GM13977 (cell line): ENCODE measurements at regions not wholly inside any gene's neighbourhood (a gene's known extent, or its start where the extent isn't known, plus 50 kb on each side); places are given as distances from the start of the nearest gene placed in this dataset.

ENCODE experiments used
- DNase-seq: peaks from one replicate; pipeline ENCODE4 v3.0.0; 2012; ENCODE audit warnings: low spot score
- CTCF ChIP-seq: IDR thresholded peaks from 2 replicates; pipeline ENCODE4 v1.5.1; 2012; ENCODE audit warnings: mild to moderate bottlenecking, control low read depth; ENCODE audit not compliant: insufficient read depth; ENCODE audit errors: extremely low read depth, missing control alignments
- in situ Hi-C: fragments of 300-500 bp; cut with MboI; formaldehyde crosslinking; loops from one replicate; pipeline ENCODE4 v1.12.0; 2022; ENCODE audit warnings: low sequenced_read_pairs, low pct_unique_long_range_greater_than_20kb, mixed read lengths, inconsistent platforms; ENCODE audit not compliant: unreplicated experiment

DNA sequence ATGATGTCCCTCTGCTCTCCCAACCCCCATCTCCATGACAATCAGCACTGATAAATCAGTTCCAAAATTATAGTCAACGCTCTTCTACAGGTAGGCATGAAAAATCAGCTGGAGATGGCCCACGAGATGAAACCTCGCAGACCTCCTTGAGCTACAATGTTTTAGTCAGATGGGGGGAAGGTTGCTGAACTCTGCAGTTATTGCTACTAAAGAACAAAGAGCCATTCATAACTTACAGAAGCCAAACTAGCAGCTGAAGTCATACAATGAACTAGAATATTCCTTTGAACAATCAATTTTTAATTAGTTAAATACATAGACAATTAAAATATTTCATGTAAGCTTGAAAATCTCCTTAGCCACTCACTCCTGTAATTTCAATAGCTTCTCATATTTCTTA is 179.2 kb downstream of the NHLRC3 start:
- no peak for TF ChIP-seq CTCF
- no peak for DNase-seq
- in situ Hi-C loops: no loop called here

DNA sequence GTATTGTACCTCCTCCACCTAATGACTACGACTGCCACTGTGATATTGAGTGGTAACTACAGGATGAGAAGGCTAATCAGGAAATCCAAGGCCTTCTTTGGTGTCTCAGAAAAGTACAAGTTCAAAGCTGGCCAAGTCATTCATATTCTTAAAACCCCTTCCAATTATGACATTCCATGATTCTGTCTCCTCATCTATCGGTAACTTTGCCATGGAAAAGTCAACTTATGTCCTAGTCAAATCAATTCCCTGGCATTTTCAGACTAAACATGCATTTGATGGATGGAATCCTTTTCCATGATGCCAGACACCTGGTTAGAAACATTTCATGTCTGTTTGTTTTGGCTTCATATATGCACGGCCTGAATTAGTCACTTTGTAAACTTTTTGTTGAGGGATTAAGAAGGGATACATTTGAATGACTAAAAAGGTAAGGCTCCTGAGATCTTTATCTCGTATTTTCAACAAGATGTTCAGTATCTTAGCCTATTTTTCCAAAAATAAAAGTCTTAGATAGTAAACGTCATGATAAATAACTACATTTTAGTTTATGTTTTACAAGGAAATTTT is 186.5 kb downstream of the NHLRC3 start:
- in situ Hi-C loops: no loop called here
- TF ChIP-seq CTCF: no peak
- DNase-seq: no peak

- TF ChIP-seq CTCF: no peak
- DNase-seq: no peak
- in situ Hi-C loops: no loop called here
These were observed 187.6 kb downstream of the NHLRC3 start for GRCh38 chr13:39225860-39226259.

DNA sequence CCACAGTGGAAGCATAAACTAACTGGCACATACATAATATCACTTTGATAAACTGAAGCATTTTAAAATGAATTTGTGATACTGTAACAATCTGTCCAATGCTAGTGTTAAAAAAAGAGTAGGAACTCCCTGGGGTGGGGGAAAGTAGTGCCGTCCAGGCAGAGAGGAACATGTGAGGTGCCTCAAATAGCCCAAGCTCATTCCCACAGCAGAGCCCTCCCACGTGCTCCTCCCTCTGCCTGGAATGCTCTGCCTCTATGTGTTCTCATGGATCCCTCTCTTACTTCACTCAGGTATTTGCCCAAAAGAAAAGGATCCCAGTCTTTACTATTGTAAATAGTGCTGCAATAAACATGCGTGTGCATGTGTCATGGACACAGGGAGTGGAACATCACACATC is 188.1 kb downstream of the NHLRC3 start:
- DNase-seq: no peak
- TF ChIP-seq CTCF: no peak

DNA sequence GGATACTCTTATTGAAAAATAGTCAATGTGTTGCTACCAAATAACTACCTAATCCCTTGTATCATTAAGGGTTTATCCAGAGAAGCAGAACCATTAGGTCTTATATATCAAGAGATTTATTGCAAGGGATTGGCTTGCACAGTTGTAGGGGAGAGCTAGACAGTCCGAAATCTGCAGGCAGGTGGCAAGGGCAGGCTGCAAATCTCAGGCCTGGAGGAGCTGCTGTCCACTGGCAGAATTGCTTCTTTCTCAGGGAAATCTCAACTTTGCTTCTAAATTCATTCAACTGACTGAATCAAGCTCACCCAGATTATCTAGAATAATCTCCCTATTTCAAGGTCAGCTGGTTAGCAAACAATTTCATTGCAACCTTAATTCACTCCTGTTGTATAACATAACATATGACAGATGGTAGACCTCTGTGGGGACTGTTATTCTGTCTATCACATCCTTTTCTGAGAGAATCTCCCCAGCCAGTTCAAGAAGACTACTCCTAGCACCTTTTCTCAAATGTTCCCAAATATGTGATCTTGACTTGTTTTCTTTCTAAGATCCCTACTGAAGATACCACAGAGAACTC is 194.2 kb downstream of the NHLRC3 start:
- TF ChIP-seq CTCF: no peak
- in situ Hi-C loops: no loop called here
- DNase-seq: no peak

More for the DNA sequence above, 188.1 kb downstream of the NHLRC3 start:
- in situ Hi-C loops: no loop called here

- in situ Hi-C loops: no loop called here
- no peak for DNase-seq
- TF ChIP-seq CTCF: no peak
These were observed 194.7 kb downstream of the NHLRC3 start for GRCh38 chr13:39232999-39233398.
